ENCODE measurements at regions not wholly inside any gene's neighbourhood (a gene's known extent, or its start where the extent isn't known, plus 50 kb on each side); places are given as distances from the start of the nearest gene placed in this dataset.

GRCh38 chr6:120005292-120005976, 655.9 kb upstream of the MAN1A1 start:
- H3K4me1 ChIP-seq (replicated peaks in 1 of 2; ENCODE audit: control insufficient read depth in 2 of 2, insufficient read depth in 2 of 2, low read length in 2 of 2) = no peaks in the 10 kb centered on the region; a peak in 1 of 5 replicates
- peak overlapping the region; percentile 49; the same call in 1 of the 2 replicates for H2AFZ ChIP-seq (ENCODE audit: low read depth, low read length)
- H3K79me2 ChIP-seq (ENCODE audit: control insufficient read depth, insufficient read depth, low read length) = no peaks in the 10 kb centered on the region
- no peaks in the 10 kb centered on the region for H3K9me1 ChIP-seq (ENCODE audit: control insufficient read depth, insufficient read depth, low read length)
- no peaks in the 10 kb centered on the region for H3K27me3 ChIP-seq (ENCODE audit: control insufficient read depth in 2 of 2, insufficient read depth in 2 of 2, low read length in 2 of 2)
- CTCF ChIA-PET (ENCODE audit: low intra/inter-chr PET ratio) = no interaction called here
- H3K4me2 ChIP-seq (ENCODE audit: insufficient read depth, low read length) = peak overlapping the region; percentile 31; the same call in 1 of the 2 replicates
- FAIRE-seq (peak; percentile 58), ATAC-seq (peak; percentile 86), DNase-seq (ENCODE audit: extremely low read depth in 1 of 4, low spot score in 3 of 4) (peak in 1 of 4 experiments; percentile 34)
- H3K9ac ChIP-seq (ENCODE audit: insufficient read depth in 1 of 2, low read depth in 2 of 2, low read length in 2 of 2) = no peak overlapping the region
- H3K4me3 ChIP-seq = peak overlapping the region; percentile 17; the same call in 1 of the 2 replicates
- H4K20me1 ChIP-seq (replicated peaks; ENCODE audit: control insufficient read depth, insufficient read depth, low read length) = no peaks in the 10 kb centered on the region
- in situ Hi-C loops (cut with MboI) (no loop called here), intact Hi-C loops (cut with micrococcal nuclease) (no loop called here)
- H3K9me3 ChIP-seq (replicated peaks; ENCODE audit: control insufficient read depth, insufficient read depth, low read depth, low read length) = no peaks in the 10 kb centered on the region
- under 1% methylated on average over 12 of the region's 12 CpGs for WGBS (ENCODE audit: insufficient coverage, low coverage, missing lambda C conversion rate)
- POLR2A ChIA-PET = no interaction called here
- BruUV-seq (replicated peaks) = no TSS peak
- H3K27ac ChIP-seq (ENCODE audit: extremely low read depth, low read depth, low read length) = no peak overlapping the region
- H3K36me3 ChIP-seq (ENCODE audit: control insufficient read depth, insufficient read depth, low read length) = no peaks in the 10 kb centered on the region
- 0 out of 2 replicates have a peak, but pooled peaks have one; percentile 9 for TF ChIP-seq TAF7 (tag; IDR thresholded peaks at IDR 0.05)
- TF ChIP-seq PYGO2 (tag; IDR thresholded peaks at IDR 0.05) = no peak
- TF ChIP-seq ZNF695 (CRISPR knock-in tag; IDR thresholded peaks at IDR 0.05) = no peak
- TF ChIP-seq COPS2 (conservative IDR thresholded peaks at IDR 0.05) = no peak
- peak; percentile 29; the same call in 1 of the 2 replicates for TF ChIP-seq PHF8 (IDR thresholded peaks at IDR 0.05; ENCODE audit: borderline replicate concordance, low read length)
- TF ChIP-seq CEBPB (tag; IDR thresholded peaks at IDR 0.05) = 0 out of 2 replicates have a peak, but pooled peaks have one; percentile 9
- no peak for TF ChIP-seq BMI1 (IDR thresholded peaks at IDR 0.05; ENCODE audit: low read length)
- no peak for TF ChIP-seq NFIX (CRISPR knock-in tag; IDR thresholded peaks at IDR 0.05; ENCODE audit: low read depth)
- no peak for TF ChIP-seq ZSCAN32 (CRISPR knock-in tag; IDR thresholded peaks at IDR 0.05)
- TF ChIP-seq TBP (optimal IDR thresholded peaks at IDR 0.05; ENCODE audit: low read depth, low read length) = peak; percentile 39
- TF ChIP-seq SMAD4 (CRISPR knock-in tag; conservative IDR thresholded peaks at IDR 0.05) = no peak
- no peak for TF ChIP-seq ZNF224 (CRISPR knock-in tag; IDR thresholded peaks at IDR 0.05)
- no peak for TF ChIP-seq CBX2 (IDR thresholded peaks at IDR 0.05; ENCODE audit: insufficient read depth, low read length, poor library complexity, severe bottlenecking)
- TF ChIP-seq NFYB (IDR thresholded peaks at IDR 0.05; ENCODE audit: extremely low read depth, insufficient read length) = no peak
- TF ChIP-seq ZNF764 (CRISPR knock-in tag; IDR thresholded peaks at IDR 0.05; ENCODE audit: low read depth) = no peak
- TF ChIP-seq ZNF609 (CRISPR knock-in tag; IDR thresholded peaks at IDR 0.05; ENCODE audit: borderline replicate concordance) = no peak
- TF ChIP-seq CXXC5 (CRISPR knock-in tag; IDR thresholded peaks at IDR 0.05) = no peak
- TF ChIP-seq ARID2 (IDR thresholded peaks at IDR 0.05) = no peak
- no peak for TF ChIP-seq KLF6 (CRISPR knock-in tag; IDR thresholded peaks at IDR 0.05; ENCODE audit: borderline replicate concordance)
- peak; percentile 19; the same call in 1 of the 2 replicates for TF ChIP-seq NFIC (IDR thresholded peaks at IDR 0.05)
